CD8-positive, alpha-beta memory T cell (primary cell): ENCODE measurements at regions not wholly inside any gene's neighbourhood (a gene's known extent, or its start where the extent isn't known, plus 50 kb on each side); places are given as distances from the start of the nearest gene placed in this dataset.

ENCODE experiments used
- CTCF ChIA-PET: fragments of 350-600 bp; sonication (Branson Sonifier 250); formaldehyde crosslinking; loops from one replicate; lab custom pipeline; 2021; ENCODE audit warnings: antibody characterized with exemption; lab: Charles Lee
- POLR2A ChIA-PET: fragments of 350-600 bp; sonication (Branson Sonifier 250); formaldehyde crosslinking; loops from one replicate; lab custom pipeline; 2021; ENCODE audit warnings: antibody characterized with exemption; lab: Charles Lee
- DNase-seq, 5 donors: peaks; one replicate each; pipeline versions ENCODE4 v3.0.0 to v3.0.0-alpha.2; 2020 to 2022; ENCODE audit warnings: mixed read lengths in 1 of 5
- H3K27ac ChIP-seq: one replicate; pipeline ENCODE4 v1.7.0; 2013; ENCODE audit warnings: low read depth, mild to moderate bottlenecking, low read length, moderate library complexity
- H3K27me3 ChIP-seq: 2 replicates; pipeline ENCODE4 v1.7.0; 2013; ENCODE audit warnings: low read length, mild to moderate bottlenecking; ENCODE audit not compliant: insufficient read depth, poor library complexity, severe bottlenecking
- H3K36me3 ChIP-seq: 2 replicates; pipeline ENCODE4 v1.7.0; 2013; ENCODE audit warnings: mild to moderate bottlenecking, low read length, moderate library complexity; ENCODE audit not compliant: insufficient read depth
- H3K4me1 ChIP-seq: 2 replicates; pipeline ENCODE4 v1.7.0; 2013; ENCODE audit warnings: mild to moderate bottlenecking, low read length, moderate library complexity; ENCODE audit not compliant: insufficient read depth
- H3K4me3 ChIP-seq: 2 replicates; pipeline ENCODE4 v1.7.0; 2013; ENCODE audit warnings: mild to moderate bottlenecking, low read length
- H3K9me3 ChIP-seq: 2 replicates; pipeline ENCODE4 v1.7.0; 2013; ENCODE audit warnings: mild to moderate bottlenecking, low read length
- H3K27ac Mint-ChIP-seq, 8 donors: one replicate each; pipeline ENCODE4 v1.8.0; 2020 to 2021; ENCODE audit warnings: mixed read lengths in 8 of 8, mild to moderate bottlenecking in 6 of 8, inconsistent platforms in 3 of 8, moderate library complexity in 3 of 8
- H3K27me3 Mint-ChIP-seq, 2 donors: one replicate each; pipeline ENCODE4 v1.8.0; 2020 to 2021; ENCODE audit warnings: mixed read lengths in 2 of 2, mild to moderate bottlenecking in 1 of 2, moderate library complexity in 1 of 2
- H3K36me3 Mint-ChIP-seq, 3 donors: one replicate each; pipeline ENCODE4 v1.8.0; 2020 to 2021; ENCODE audit warnings: mixed read lengths in 3 of 3, inconsistent platforms in 1 of 3, mild to moderate bottlenecking in 1 of 3
- H3K4me1 Mint-ChIP-seq, 3 donors: one replicate each; pipeline ENCODE4 v1.8.0; 2020 to 2021; ENCODE audit warnings: mixed read lengths in 3 of 3, inconsistent platforms in 1 of 3, mild to moderate bottlenecking in 1 of 3
- H3K4me3 Mint-ChIP-seq, 7 donors: one replicate each; pipeline ENCODE4 v1.8.0; 2020 to 2021; ENCODE audit warnings: mixed read lengths in 7 of 7, mild to moderate bottlenecking in 6 of 7, moderate library complexity in 4 of 7, inconsistent platforms in 2 of 7
- H3K9me3 Mint-ChIP-seq, 5 donors: one replicate each; pipeline ENCODE4 v1.8.0; 2020 to 2022; ENCODE audit warnings: mixed read lengths in 5 of 5, mild to moderate bottlenecking in 3 of 5, moderate library complexity in 2 of 5, inconsistent platforms in 1 of 5

DNA sequence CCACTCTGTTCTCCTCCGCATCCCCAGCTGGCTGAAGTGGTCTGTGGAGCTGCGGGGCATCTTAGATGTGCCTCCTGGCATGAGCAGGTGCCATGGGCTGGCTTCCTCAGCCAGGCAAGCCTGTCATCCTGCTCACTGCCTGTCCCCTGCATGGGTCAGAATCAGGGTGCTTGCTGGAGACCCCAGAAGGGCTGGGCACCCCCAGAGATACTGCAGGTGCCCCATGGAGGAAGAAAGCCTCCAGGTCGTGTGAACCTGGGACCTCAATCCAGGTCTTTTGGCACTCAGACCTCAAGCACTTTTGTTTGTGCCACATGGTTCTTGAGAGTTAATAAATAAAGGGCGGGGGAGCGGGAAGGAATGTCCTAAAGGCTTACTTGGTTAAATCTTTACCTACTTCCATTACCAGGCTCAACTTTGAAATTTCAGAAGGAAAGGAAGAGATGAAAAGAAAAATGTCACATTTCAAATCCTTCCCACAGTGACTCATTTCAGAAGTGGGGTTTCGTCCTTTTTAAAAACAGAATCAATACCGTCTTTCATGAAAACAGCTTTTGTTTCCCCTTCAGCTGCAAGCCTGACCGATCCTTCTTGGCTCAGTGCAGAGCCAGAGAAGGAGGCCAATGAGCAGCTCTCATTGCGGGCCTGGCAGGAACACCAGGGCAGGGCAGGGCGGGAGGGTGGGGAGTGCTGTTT, 69.9 kb downstream of the RHOB start:
- peak overlapping the region in 1 of 8 donors; percentile 60 for H3K27ac Mint-ChIP-seq
- CTCF ChIA-PET = no interaction called here
- POLR2A ChIA-PET = no interaction called here

DNA sequence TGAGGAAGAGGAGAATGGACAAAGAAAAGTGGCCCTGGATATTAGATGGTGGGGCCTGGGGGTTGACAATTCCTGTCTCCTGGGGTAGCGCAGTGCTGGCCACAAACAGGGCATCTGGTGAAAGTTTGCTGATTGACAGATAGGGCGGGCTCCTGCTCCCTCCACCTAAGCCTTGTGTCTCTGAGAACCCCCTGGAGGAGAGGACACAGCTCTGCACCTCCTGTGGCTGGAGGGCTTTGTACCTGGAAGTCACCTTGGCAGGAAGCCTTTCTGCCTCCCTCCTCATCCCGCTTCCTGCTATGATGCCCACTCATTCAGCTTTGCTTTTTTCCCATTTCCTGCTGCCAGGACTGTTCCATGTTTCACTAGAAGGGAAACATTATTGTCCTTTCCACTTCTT, 72.4 kb downstream of the RHOB start:
- DNase-seq = no peak
- Histone ChIP-seq H3K36me3 (no peaks in the 10 kb centered on the region), H3K4me1 (no peaks in the 10 kb centered on the region), H3K9me3 (no peaks in the 10 kb centered on the region), H3K27me3 (no peaks in the 10 kb centered on the region), H3K27ac (no peak overlapping the region), H3K4me3 (no peak overlapping the region)
- peaks cover 0 to 7% (median 0%) of the 10 kb centered on the region in 5 donors for H3K9me3 Mint-ChIP-seq
- H3K36me3 Mint-ChIP-seq = no peaks in the 10 kb centered on the region
- ChIA-PET POLR2A (no interaction called here), CTCF (no interaction called here)
- H3K27ac Mint-ChIP-seq = no peak overlapping the region
- no peaks in the 10 kb centered on the region for H3K4me1 Mint-ChIP-seq
- no peak overlapping the region for H3K4me3 Mint-ChIP-seq
- peaks cover 7 to 12% of the 10 kb centered on the region in 2 donors for H3K27me3 Mint-ChIP-seq

More for the DNA sequence above, 69.9 kb downstream of the RHOB start:
- no peak for DNase-seq
- Histone ChIP-seq H3K4me3 (no peak overlapping the region), H3K9me3 (no peaks in the 10 kb centered on the region), H3K36me3 (no peaks in the 10 kb centered on the region), H3K27ac (no peak overlapping the region), H3K27me3 (no peaks in the 10 kb centered on the region), H3K4me1 (no peaks in the 10 kb centered on the region)
- Mint-ChIP-seq H3K4me1 (no peaks in the 10 kb centered on the region), H3K4me3 (no peak overlapping the region), H3K27me3 (peaks cover 10 to 17% of the 10 kb centered on the region in 2 donors), H3K36me3 (no peaks in the 10 kb centered on the region), H3K9me3 (peaks cover 0 to 7% (median 0%) of the 10 kb centered on the region in 5 donors)

DNA sequence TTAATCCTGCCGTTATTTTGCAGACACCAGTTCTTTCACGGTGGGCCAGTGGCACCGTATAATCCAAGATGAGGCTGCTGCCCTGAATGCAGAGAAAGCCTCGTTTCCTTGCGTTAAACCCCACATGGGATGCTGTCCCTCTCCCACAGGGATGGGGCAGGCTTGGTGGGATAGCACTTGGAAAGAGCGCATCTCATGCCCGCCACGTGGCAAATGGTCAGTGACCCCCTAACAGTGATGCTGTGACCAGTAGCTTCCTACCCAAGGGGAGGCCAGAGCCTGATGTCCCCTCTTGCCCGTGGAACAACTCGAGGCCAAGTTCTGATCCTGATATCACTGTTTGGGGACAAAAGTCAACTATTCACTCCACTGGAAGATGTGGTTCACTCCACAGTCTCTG, 73.3 kb downstream of the RHOB start:
- no peak overlapping the region for H3K4me3 Mint-ChIP-seq
- Histone ChIP-seq H3K27ac (no peak overlapping the region), H3K9me3 (no peaks in the 10 kb centered on the region), H3K4me1 (no peaks in the 10 kb centered on the region), H3K27me3 (no peaks in the 10 kb centered on the region), H3K4me3 (no peak overlapping the region), H3K36me3 (no peaks in the 10 kb centered on the region)
- peaks cover 0 to 4% (median 0%) of the 10 kb centered on the region in 5 donors for H3K9me3 Mint-ChIP-seq
- no peak for DNase-seq
- POLR2A ChIA-PET = no interaction called here
- no peak overlapping the region for H3K27ac Mint-ChIP-seq
- peaks cover 2 to 9% of the 10 kb centered on the region in 2 donors for H3K27me3 Mint-ChIP-seq
- CTCF ChIA-PET = no interaction called here
- H3K36me3 Mint-ChIP-seq = no peaks in the 10 kb centered on the region
- peaks cover 0 to 2% (median 1%) of the 10 kb centered on the region in 3 donors for H3K4me1 Mint-ChIP-seq

GRCh38 chr2:20521193-20521592, 74.3 kb downstream of the RHOB start:
- Mint-ChIP-seq H3K27ac (no peak overlapping the region), H3K9me3 (no peaks in the 10 kb centered on the region), H3K36me3 (no peaks in the 10 kb centered on the region), H3K4me3 (no peak overlapping the region), H3K4me1 (peaks cover 0 to 2% (median 1%) of the 10 kb centered on the region in 3 donors), H3K27me3 (peaks cover 0 to 7% of the 10 kb centered on the region in 2 donors)
- H3K27ac ChIP-seq = no peak overlapping the region
- H3K36me3 ChIP-seq = no peaks in the 10 kb centered on the region
- ChIA-PET POLR2A (no interaction called here), CTCF (no interaction called here)
- no peaks in the 10 kb centered on the region for H3K4me1 ChIP-seq
- no peaks in the 10 kb centered on the region for H3K27me3 ChIP-seq
- DNase-seq = no peak
- H3K9me3 ChIP-seq = no peaks in the 10 kb centered on the region
- no peak overlapping the region for H3K4me3 ChIP-seq

GRCh38 chr2:20521682-20522189, 74.9 kb downstream of the RHOB start:
- Mint-ChIP-seq H3K4me3 (no peak overlapping the region), H3K27ac (no peak overlapping the region), H3K36me3 (no peaks in the 10 kb centered on the region), H3K9me3 (no peaks in the 10 kb centered on the region), H3K4me1 (peaks cover 0 to 2% (median 1%) of the 10 kb centered on the region in 3 donors), H3K27me3 (peaks cover 0 to 7% of the 10 kb centered on the region in 2 donors)
- ChIA-PET POLR2A (no interaction called here), CTCF (no interaction called here)
- H3K27me3 ChIP-seq = no peaks in the 10 kb centered on the region
- H3K27ac ChIP-seq = no peak overlapping the region
- no peaks in the 10 kb centered on the region for H3K4me1 ChIP-seq
- H3K4me3 ChIP-seq = no peak overlapping the region
- H3K36me3 ChIP-seq = no peaks in the 10 kb centered on the region
- H3K9me3 ChIP-seq = no peaks in the 10 kb centered on the region
- DNase-seq = no peak

DNA sequence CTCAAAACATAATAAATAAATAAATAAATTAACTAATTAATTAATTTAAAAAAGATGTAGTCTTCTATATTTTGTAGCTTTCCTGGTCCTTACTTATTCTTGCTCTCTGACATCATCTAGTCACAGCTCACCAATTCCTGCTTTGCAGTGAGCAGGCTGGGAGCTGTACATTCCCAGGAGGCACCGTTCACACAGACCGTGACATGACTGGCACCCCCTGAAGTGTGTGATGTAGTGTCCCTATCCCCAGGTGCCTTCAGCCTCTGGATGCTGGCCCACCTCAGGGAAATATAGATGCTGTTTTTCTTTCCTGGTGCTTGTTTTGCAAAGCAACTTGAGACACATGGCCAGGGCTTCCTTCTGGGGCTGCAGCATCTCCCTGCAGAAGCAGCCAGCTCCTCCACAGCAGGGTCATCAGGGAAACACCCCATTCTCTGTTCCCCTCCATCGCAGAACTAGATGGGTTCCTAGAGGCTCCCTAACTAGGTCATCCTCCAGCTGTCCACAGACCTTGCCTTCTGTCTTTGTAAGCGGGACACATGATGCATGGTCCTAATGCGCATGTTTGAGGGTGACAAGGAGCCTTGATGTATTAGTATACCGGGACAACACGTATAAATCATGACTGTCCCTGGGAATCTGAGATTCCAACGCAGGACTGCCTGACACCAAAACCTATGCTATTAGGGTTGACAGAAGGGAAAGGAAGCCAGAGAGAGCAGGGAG, 76.4 kb downstream of the RHOB start:
- POLR2A ChIA-PET = no interaction called here
- CTCF ChIA-PET = no interaction called here
- Mint-ChIP-seq H3K27me3 (peaks cover 0 to 7% of the 10 kb centered on the region in 2 donors), H3K9me3 (no peaks in the 10 kb centered on the region), H3K4me1 (peaks cover 0 to 2% (median 1%) of the 10 kb centered on the region in 3 donors), H3K27ac (no peak overlapping the region), H3K4me3 (no peak overlapping the region), H3K36me3 (no peaks in the 10 kb centered on the region)
- no peaks in the 10 kb centered on the region for H3K36me3 ChIP-seq
- no peaks in the 10 kb centered on the region for H3K9me3 ChIP-seq
- no peak overlapping the region for H3K27ac ChIP-seq
- DNase-seq = no peak
- no peaks in the 10 kb centered on the region for H3K4me1 ChIP-seq
- H3K4me3 ChIP-seq = no peak overlapping the region
- no peaks in the 10 kb centered on the region for H3K27me3 ChIP-seq

- H3K36me3 Mint-ChIP-seq = no peaks in the 10 kb centered on the region
- H3K4me3 Mint-ChIP-seq = no peak overlapping the region
Observed at GRCh38 chr2:20523799-20524187, 76.9 kb downstream of the RHOB start.

DNA sequence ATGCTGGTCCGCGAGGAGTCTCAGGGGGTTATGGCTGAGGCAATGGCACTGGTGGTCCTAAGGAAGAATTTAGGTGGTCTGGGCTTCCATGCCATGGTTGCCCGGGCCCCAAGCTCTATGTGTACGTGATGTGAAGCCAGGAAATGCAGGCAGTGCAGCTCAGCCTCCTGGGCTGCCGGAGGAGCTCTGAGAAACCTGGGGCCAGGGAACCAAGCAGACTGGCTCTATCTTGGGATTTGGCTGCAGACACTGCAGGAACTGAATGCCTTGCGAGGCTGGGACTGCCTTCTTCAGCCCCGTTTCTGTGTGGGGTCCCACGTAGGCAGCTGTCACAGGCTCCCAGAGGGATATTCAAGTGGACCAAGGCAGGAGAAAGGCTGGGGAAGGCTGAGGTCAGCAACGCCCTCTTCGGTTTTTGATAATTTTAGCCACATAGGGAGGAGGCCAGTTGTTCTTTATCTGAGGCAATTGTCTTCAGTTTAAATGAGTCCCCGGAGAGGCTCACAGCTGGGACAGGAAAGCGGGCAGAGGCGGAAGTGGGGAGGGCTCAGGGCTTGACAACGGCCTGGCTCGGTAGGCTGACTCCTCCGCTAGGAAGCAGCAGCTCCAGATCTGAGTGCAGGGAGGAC, 77.7 kb downstream of the RHOB start:
- ChIA-PET POLR2A (no interaction called here), CTCF (no interaction called here)
- peaks cover 0 to 5% of the 10 kb centered on the region in 2 donors for H3K27me3 Mint-ChIP-seq
- H3K4me1 ChIP-seq = no peaks in the 10 kb centered on the region
- H3K27ac Mint-ChIP-seq = no peak overlapping the region
- H3K4me3 Mint-ChIP-seq = no peak overlapping the region
- H3K36me3 ChIP-seq = no peaks in the 10 kb centered on the region
- H3K36me3 Mint-ChIP-seq = no peaks in the 10 kb centered on the region
- H3K27me3 ChIP-seq = no peaks in the 10 kb centered on the region
- no peaks in the 10 kb centered on the region for H3K9me3 ChIP-seq
- H3K9me3 Mint-ChIP-seq = no peaks in the 10 kb centered on the region
- H3K27ac ChIP-seq = no peak overlapping the region
- DNase-seq = no peak
- no peak overlapping the region for H3K4me3 ChIP-seq
- H3K4me1 Mint-ChIP-seq = peaks cover 0 to 2% (median 1%) of the 10 kb centered on the region in 3 donors

More at GRCh38 chr2:20523799-20524187, 76.9 kb downstream of the RHOB start:
- H3K36me3 ChIP-seq = no peaks in the 10 kb centered on the region
- ChIA-PET POLR2A (no interaction called here), CTCF (no interaction called here)
- H3K27ac ChIP-seq = no peak overlapping the region
- no peaks in the 10 kb centered on the region for H3K4me1 ChIP-seq
- H3K9me3 Mint-ChIP-seq = no peaks in the 10 kb centered on the region
- H3K27ac Mint-ChIP-seq = no peak overlapping the region
- peaks cover 0 to 5% of the 10 kb centered on the region in 2 donors for H3K27me3 Mint-ChIP-seq
- no peak for DNase-seq
- no peaks in the 10 kb centered on the region for H3K9me3 ChIP-seq
- no peaks in the 10 kb centered on the region for H3K27me3 ChIP-seq
- H3K4me3 ChIP-seq = no peak overlapping the region
- peaks cover 0 to 2% (median 1%) of the 10 kb centered on the region in 3 donors for H3K4me1 Mint-ChIP-seq
